ENCODE measurements at regions not wholly inside any gene's neighbourhood (a gene's known extent, or its start where the extent isn't known, plus 50 kb on each side); places are given as distances from the start of the nearest gene placed in this dataset.

- H3K27me3 ChIP-seq (ENCODE audit: control insufficient read depth in 3 of 3, insufficient read depth in 3 of 3, low read length in 3 of 3) = no peaks in the 10 kb centered on the region
- H3K9me3 ChIP-seq (ENCODE audit: control insufficient read depth in 3 of 3, low read length in 3 of 3) = no peaks in the 10 kb centered on the region
- H3K9ac ChIP-seq (ENCODE audit: low read depth in 1 of 3, low read length in 3 of 3) = no peak overlapping the region
- no peak overlapping the region for H3K4me3 ChIP-seq (ENCODE audit: low read length in 3 of 3)
- H3K36me3 ChIP-seq (ENCODE audit: control insufficient read depth in 3 of 3, insufficient read depth in 3 of 3, low read length in 3 of 3) = no peaks in the 10 kb centered on the region
- no peaks in the 10 kb centered on the region for H3K4me1 ChIP-seq (ENCODE audit: control insufficient read depth in 3 of 3, insufficient read depth in 3 of 3, low read length in 3 of 3)
- H3K27ac ChIP-seq (ENCODE audit: low read depth, low read length) = no peak overlapping the region
Measured at GRCh38 chr5:154627698-154628678, 127.2 kb upstream of the LARP1 start.

DNA sequence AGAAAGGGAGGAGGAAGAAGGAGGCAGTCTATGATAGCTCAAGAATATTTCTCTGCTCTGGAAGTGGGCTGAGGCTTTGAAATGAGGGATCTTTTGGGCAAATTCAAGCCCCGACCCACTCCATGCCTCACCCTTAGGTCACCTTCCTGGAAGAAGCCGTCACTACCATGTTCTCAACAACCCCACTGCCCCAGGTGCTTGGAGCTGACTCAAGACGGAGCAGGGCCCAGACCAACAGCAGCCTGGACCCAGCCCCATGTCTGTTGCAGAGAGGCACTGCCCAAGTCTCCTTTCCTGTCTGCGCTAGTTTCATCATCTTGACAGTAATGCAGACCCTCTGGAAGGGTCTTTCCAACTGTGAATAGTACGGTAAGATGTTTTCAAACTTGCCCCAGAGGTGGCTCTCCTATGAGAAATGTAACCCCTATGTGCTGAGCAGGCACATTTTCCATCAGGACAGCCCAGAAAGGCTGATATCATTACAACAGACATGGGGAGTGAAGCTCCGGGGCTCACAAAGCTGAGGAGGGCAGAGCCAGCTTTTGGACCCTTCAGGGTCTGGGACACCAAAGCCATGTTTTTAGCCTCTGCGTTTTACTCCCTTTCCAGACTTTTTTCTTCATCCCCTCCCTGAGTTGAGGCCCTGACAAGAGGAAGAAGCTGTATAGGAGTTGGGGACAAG lies 128.2 kb upstream of the LARP1 start:
- no peaks in the 10 kb centered on the region for H3K9me3 ChIP-seq (ENCODE audit: control insufficient read depth in 3 of 3, low read length in 3 of 3)
- H3K9ac ChIP-seq (ENCODE audit: low read depth in 1 of 3, low read length in 3 of 3) = no peak overlapping the region
- H3K36me3 ChIP-seq (ENCODE audit: control insufficient read depth in 3 of 3, insufficient read depth in 3 of 3, low read length in 3 of 3) = no peaks in the 10 kb centered on the region
- no peak overlapping the region for H3K4me3 ChIP-seq (ENCODE audit: low read length in 3 of 3)
- no peaks in the 10 kb centered on the region for H3K4me1 ChIP-seq (ENCODE audit: control insufficient read depth in 3 of 3, insufficient read depth in 3 of 3, low read length in 3 of 3)
- no peak overlapping the region for H3K27ac ChIP-seq (ENCODE audit: low read depth, low read length)
- no peaks in the 10 kb centered on the region for H3K27me3 ChIP-seq (ENCODE audit: control insufficient read depth in 3 of 3, insufficient read depth in 3 of 3, low read length in 3 of 3)

GRCh38 chr5:154625031-154625430 lies 130.1 kb upstream of the LARP1 start:
- no peak overlapping the region for H3K4me3 ChIP-seq (ENCODE audit: low read length in 3 of 3)
- H3K9me3 ChIP-seq (ENCODE audit: control insufficient read depth in 3 of 3, low read length in 3 of 3) = no peaks in the 10 kb centered on the region
- no peak overlapping the region for H3K27ac ChIP-seq (ENCODE audit: low read depth, low read length)
- H3K9ac ChIP-seq (ENCODE audit: low read depth in 1 of 3, low read length in 3 of 3) = no peak overlapping the region
- H3K36me3 ChIP-seq (ENCODE audit: control insufficient read depth in 3 of 3, insufficient read depth in 3 of 3, low read length in 3 of 3) = no peaks in the 10 kb centered on the region
- no peaks in the 10 kb centered on the region for H3K4me1 ChIP-seq (ENCODE audit: control insufficient read depth in 3 of 3, insufficient read depth in 3 of 3, low read length in 3 of 3)
- no peaks in the 10 kb centered on the region for H3K27me3 ChIP-seq (ENCODE audit: control insufficient read depth in 3 of 3, insufficient read depth in 3 of 3, low read length in 3 of 3)

GRCh38 chr5:154624341-154624740 lies 130.8 kb upstream of the LARP1 start:
- no peak overlapping the region for H3K27ac ChIP-seq (ENCODE audit: low read depth, low read length)
- H3K9ac ChIP-seq (ENCODE audit: low read depth in 1 of 3, low read length in 3 of 3) = no peak overlapping the region
- no peaks in the 10 kb centered on the region for H3K36me3 ChIP-seq (ENCODE audit: control insufficient read depth in 3 of 3, insufficient read depth in 3 of 3, low read length in 3 of 3)
- no peaks in the 10 kb centered on the region for H3K27me3 ChIP-seq (ENCODE audit: control insufficient read depth in 3 of 3, insufficient read depth in 3 of 3, low read length in 3 of 3)
- H3K4me3 ChIP-seq (ENCODE audit: low read length in 3 of 3) = no peak overlapping the region
- H3K4me1 ChIP-seq (ENCODE audit: control insufficient read depth in 3 of 3, insufficient read depth in 3 of 3, low read length in 3 of 3) = no peaks in the 10 kb centered on the region
- H3K9me3 ChIP-seq (ENCODE audit: control insufficient read depth in 3 of 3, low read length in 3 of 3) = no peaks in the 10 kb centered on the region

GRCh38 chr5:154620411-154620810 lies 134.8 kb upstream of the LARP1 start:
- no peaks in the 10 kb centered on the region for H3K36me3 ChIP-seq (ENCODE audit: control insufficient read depth in 3 of 3, insufficient read depth in 3 of 3, low read length in 3 of 3)
- H3K4me3 ChIP-seq (ENCODE audit: low read length in 3 of 3) = no peak overlapping the region
- peaks cover 0 to 3% (median 2%) of the 10 kb centered on the region in 3 donors for H3K27me3 ChIP-seq (ENCODE audit: control insufficient read depth in 3 of 3, insufficient read depth in 3 of 3, low read length in 3 of 3)
- no peaks in the 10 kb centered on the region for H3K4me1 ChIP-seq (ENCODE audit: control insufficient read depth in 3 of 3, insufficient read depth in 3 of 3, low read length in 3 of 3)
- H3K27ac ChIP-seq (ENCODE audit: low read depth, low read length) = no peak overlapping the region
- no peaks in the 10 kb centered on the region for H3K9me3 ChIP-seq (ENCODE audit: control insufficient read depth in 3 of 3, low read length in 3 of 3)
- H3K9ac ChIP-seq (ENCODE audit: low read depth in 1 of 3, low read length in 3 of 3) = no peak overlapping the region

GRCh38 chr5:154618696-154619095 lies 136.5 kb upstream of the LARP1 start:
- Histone ChIP-seq H3K27me3 (ENCODE audit: control insufficient read depth in 3 of 3, insufficient read depth in 3 of 3, low read length in 3 of 3) (peaks cover 0 to 8% (median 7%) of the 10 kb centered on the region in 3 donors), H3K27ac (ENCODE audit: low read depth, low read length) (no peak overlapping the region), H3K36me3 (ENCODE audit: control insufficient read depth in 3 of 3, insufficient read depth in 3 of 3, low read length in 3 of 3) (no peaks in the 10 kb centered on the region), H3K9ac (ENCODE audit: low read depth in 1 of 3, low read length in 3 of 3) (no peak overlapping the region), H3K4me3 (ENCODE audit: low read length in 3 of 3) (no peak overlapping the region), H3K9me3 (ENCODE audit: control insufficient read depth in 3 of 3, low read length in 3 of 3) (no peaks in the 10 kb centered on the region), H3K4me1 (ENCODE audit: control insufficient read depth in 3 of 3, insufficient read depth in 3 of 3, low read length in 3 of 3) (no peaks in the 10 kb centered on the region)

DNA sequence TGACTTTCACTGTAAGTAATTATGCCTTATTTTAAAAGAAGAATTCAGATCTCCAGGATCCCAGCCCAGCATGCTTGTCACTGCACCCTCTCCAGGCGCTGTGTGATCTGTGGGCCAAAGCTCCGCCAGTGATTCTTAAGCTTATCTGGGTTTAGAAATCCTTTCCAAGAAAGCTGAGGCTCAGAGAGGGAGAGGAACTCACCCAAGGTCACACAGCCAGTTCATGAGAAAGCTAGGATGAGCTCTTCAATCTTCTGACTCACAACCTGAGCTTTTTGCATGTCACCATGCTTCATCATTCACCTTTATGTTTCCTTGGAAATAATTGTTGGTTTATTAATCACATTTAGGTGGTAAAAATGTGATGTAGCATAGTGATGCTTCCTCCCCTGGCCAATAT lies 136.6 kb upstream of the HAND1 start:
- Histone ChIP-seq H3K4me3 (ENCODE audit: low read length in 3 of 3) (no peak overlapping the region), H3K27me3 (ENCODE audit: control insufficient read depth in 3 of 3, insufficient read depth in 3 of 3, low read length in 3 of 3) (peaks cover 24 to 36% (median 34%) of the 10 kb centered on the region in 3 donors), H3K27ac (ENCODE audit: low read depth, low read length) (no peak overlapping the region), H3K9me3 (ENCODE audit: control insufficient read depth in 3 of 3, low read length in 3 of 3) (no peaks in the 10 kb centered on the region), H3K4me1 (ENCODE audit: control insufficient read depth in 3 of 3, insufficient read depth in 3 of 3, low read length in 3 of 3) (peaks cover 9 to 11% (median 10%) of the 10 kb centered on the region in 3 donors), H3K36me3 (ENCODE audit: control insufficient read depth in 3 of 3, insufficient read depth in 3 of 3, low read length in 3 of 3) (no peaks in the 10 kb centered on the region), H3K9ac (ENCODE audit: low read depth in 1 of 3, low read length in 3 of 3) (no peak overlapping the region)

GRCh38 chr5:154614125-154614524 lies 136.1 kb upstream of the HAND1 start:
- H3K4me3 ChIP-seq (ENCODE audit: low read length in 3 of 3) = no peak overlapping the region
- H3K9ac ChIP-seq (ENCODE audit: low read depth in 1 of 3, low read length in 3 of 3) = no peak overlapping the region
- peaks cover 9 to 11% (median 10%) of the 10 kb centered on the region in 3 donors for H3K4me1 ChIP-seq (ENCODE audit: control insufficient read depth in 3 of 3, insufficient read depth in 3 of 3, low read length in 3 of 3)
- no peak overlapping the region for H3K27ac ChIP-seq (ENCODE audit: low read depth, low read length)
- H3K27me3 ChIP-seq (ENCODE audit: control insufficient read depth in 3 of 3, insufficient read depth in 3 of 3, low read length in 3 of 3) = peaks cover 29 to 41% (median 39%) of the 10 kb centered on the region in 3 donors
- H3K9me3 ChIP-seq (ENCODE audit: control insufficient read depth in 3 of 3, low read length in 3 of 3) = no peaks in the 10 kb centered on the region
- H3K36me3 ChIP-seq (ENCODE audit: control insufficient read depth in 3 of 3, insufficient read depth in 3 of 3, low read length in 3 of 3) = no peaks in the 10 kb centered on the region

GRCh38 chr5:154612666-154613065 lies 134.6 kb upstream of the HAND1 start:
- Histone ChIP-seq H3K27me3 (ENCODE audit: control insufficient read depth in 3 of 3, insufficient read depth in 3 of 3, low read length in 3 of 3) (peaks cover 38 to 51% (median 44%) of the 10 kb centered on the region in 3 donors), H3K9ac (ENCODE audit: low read depth in 1 of 3, low read length in 3 of 3) (no peak overlapping the region), H3K9me3 (ENCODE audit: control insufficient read depth in 3 of 3, low read length in 3 of 3) (no peaks in the 10 kb centered on the region), H3K4me1 (ENCODE audit: control insufficient read depth in 3 of 3, insufficient read depth in 3 of 3, low read length in 3 of 3) (peaks cover 9 to 11% (median 10%) of the 10 kb centered on the region in 3 donors), H3K36me3 (ENCODE audit: control insufficient read depth in 3 of 3, insufficient read depth in 3 of 3, low read length in 3 of 3) (no peaks in the 10 kb centered on the region), H3K4me3 (ENCODE audit: low read length in 3 of 3) (no peak overlapping the region), H3K27ac (ENCODE audit: low read depth, low read length) (no peak overlapping the region)

- H3K4me3 ChIP-seq (ENCODE audit: low read length in 3 of 3) = peak overlapping the region in 2 of 3 donors; percentile 2 to 35
- no peak overlapping the region for H3K27ac ChIP-seq (ENCODE audit: low read depth, low read length)
- H3K9ac ChIP-seq (ENCODE audit: low read depth in 1 of 3, low read length in 3 of 3) = peak overlapping the region in 2 of 3 donors; percentile 12 to 16
- peaks cover 41 to 55% (median 47%) of the 10 kb centered on the region in 3 donors for H3K27me3 ChIP-seq (ENCODE audit: control insufficient read depth in 3 of 3, insufficient read depth in 3 of 3, low read length in 3 of 3)
- H3K36me3 ChIP-seq (ENCODE audit: control insufficient read depth in 3 of 3, insufficient read depth in 3 of 3, low read length in 3 of 3) = no peaks in the 10 kb centered on the region
- no peaks in the 10 kb centered on the region for H3K9me3 ChIP-seq (ENCODE audit: control insufficient read depth in 3 of 3, low read length in 3 of 3)
- peaks cover 9 to 11% (median 10%) of the 10 kb centered on the region in 3 donors for H3K4me1 ChIP-seq (ENCODE audit: control insufficient read depth in 3 of 3, insufficient read depth in 3 of 3, low read length in 3 of 3)
Measured at GRCh38 chr5:154611341-154611767, 133.3 kb upstream of the HAND1 start.
